IMR-90 (cell line): ENCODE measurements at regions not wholly inside any gene's neighbourhood (a gene's known extent, or its start where the extent isn't known, plus 50 kb on each side); places are given as distances from the start of the nearest gene placed in this dataset.

ENCODE experiments used
- CTCF ChIP-seq: conservative IDR thresholded peaks from 2 replicates; pipeline ENCODE4 v1.5.1; 2012; ENCODE audit warnings: mild to moderate bottlenecking, low read depth, low read length, improper control_type of control experiment
- SMC3 ChIP-seq: fragments of 150-350 bp; IDR thresholded peaks from 2 replicates; pipeline ENCODE4 v1.6.1; 2016; ENCODE audit warnings: low read depth, mild to moderate bottlenecking, antibody characterized with exemption, low read length, moderate library complexity
- TF ChIP-seq, protein P1 (sequence below): fragments of 150-350 bp; IDR thresholded peaks from 2 replicates; pipeline ENCODE4 v1.6.1; 2017; ENCODE audit warnings: mild to moderate bottlenecking, antibody characterized with exemption, low read length, low read depth

- no peak for TF ChIP-seq CTCF
- no peak for TF ChIP-seq SMC3
- TF ChIP-seq, protein P1, sequence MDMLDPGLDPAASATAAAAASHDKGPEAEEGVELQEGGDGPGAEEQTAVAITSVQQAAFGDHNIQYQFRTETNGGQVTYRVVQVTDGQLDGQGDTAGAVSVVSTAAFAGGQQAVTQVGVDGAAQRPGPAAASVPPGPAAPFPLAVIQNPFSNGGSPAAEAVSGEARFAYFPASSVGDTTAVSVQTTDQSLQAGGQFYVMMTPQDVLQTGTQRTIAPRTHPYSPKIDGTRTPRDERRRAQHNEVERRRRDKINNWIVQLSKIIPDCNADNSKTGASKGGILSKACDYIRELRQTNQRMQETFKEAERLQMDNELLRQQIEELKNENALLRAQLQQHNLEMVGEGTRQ, result no peak
Measured at GRCh38 chr13:71148396-71148795, 718.6 kb downstream of the DACH1 start.
